Adrenal gland (tissue), 5 donors: ENCODE measurements at regions not wholly inside any gene's neighbourhood (a gene's known extent, or its start where the extent isn't known, plus 50 kb on each side); places are given as distances from the start of the nearest gene placed in this dataset.

Source experiments
- CTCF ChIP-seq, 6 experiments: fragments of 450-650 bp in 4 of 6; fragments of 200-600 bp in 2 of 6; sonication (generic) in 1 of 6; IDR thresholded peaks; 1 replicate in 5 of 6; 2 replicates in 1 of 6; pipeline versions ENCODE4 v1.5.1 to v1.8.0; 2016 to 2021; ENCODE audit warnings: antibody characterized with exemption in 6 of 6, mild to moderate bottlenecking in 2 of 6, moderate library complexity in 1 of 6
- POLR2A ChIP-seq, 2 donors: fragments of 450-650 bp; IDR thresholded peaks; one replicate each; pipeline ENCODE4 v1.6.1; 2017; ENCODE audit warnings: antibody characterized with exemption in 2 of 2, mild to moderate bottlenecking in 2 of 2, moderate library complexity in 1 of 2
- donor health status: DM: no; HTN: no; CAD: no.

GRCh38 chr18:22009242-22009641, 160.1 kb upstream of the GATA6 start:
- TF ChIP-seq CTCF (IDR thresholded peaks at IDR 0.05) (no peak), POLR2A (IDR thresholded peaks at IDR 0.05) (no peak)
